Gastroesophageal sphincter (tissue), 4 donors: ENCODE measurements at regions not wholly inside any gene's neighbourhood (a gene's known extent, or its start where the extent isn't known, plus 50 kb on each side); places are given as distances from the start of the nearest gene placed in this dataset.
"Not testable (repeated sequence)": the region's sequence is repeated elsewhere in the genome, so short reads cannot be mapped to it uniquely, and the experiment has no call there.

ENCODE experiments used
- ATAC-seq: fragments of 150-250 bp; one replicate; pipeline ENCODE4 v1.9.1; 2016; ENCODE audit warnings: mild to moderate bottlenecking, moderate library complexity
- H3K27ac ChIP-seq, 4 donors: fragments of 200-600 bp; sonication (generic) in 3 of 4; 1 replicate in 3 of 4; 2 replicates in 1 of 4; pipeline ENCODE4 v1.5.1; 2016 to 2019
- H3K27me3 ChIP-seq: fragments of 200-600 bp; sonication (generic); one replicate; pipeline ENCODE4 v1.5.1; 2019
- H3K36me3 ChIP-seq, 2 donors: fragments of 200-600 bp; sonication (generic); one replicate each; pipeline ENCODE4 v1.5.1; 2019; ENCODE audit warnings: control low read depth in 1 of 2
- H3K4me1 ChIP-seq, 3 donors: fragments of 200-600 bp; sonication (generic); 1 replicate in 2 of 3; 2 replicates in 1 of 3; pipeline ENCODE4 v1.5.1; 2016 to 2019; ENCODE audit warnings: control low read depth in 2 of 3
- H3K4me3 ChIP-seq, 2 donors: fragments of 200-600 bp; sonication (generic); one replicate each; pipeline ENCODE4 v1.5.1; 2019; ENCODE audit warnings: mild to moderate bottlenecking in 1 of 2, moderate library complexity in 1 of 2
- H3K9me3 ChIP-seq, 3 donors: fragments of 200-600 bp; sonication (generic); one replicate each; pipeline ENCODE4 v1.5.1; 2017 to 2019; ENCODE audit warnings: control low read depth in 2 of 3
- EP300 ChIP-seq: sonication (generic); formaldehyde crosslinking; IDR thresholded peaks from one replicate; pipeline ENCODE4 v1.6.1; 2017; ENCODE audit warnings: antibody characterized with exemption, mild to moderate bottlenecking
- POLR2A ChIP-seq, 2 donors: fragments of 450-650 bp; IDR thresholded peaks; one replicate each; pipeline ENCODE4 v1.6.1; 2017; ENCODE audit warnings: antibody characterized with exemption in 2 of 2, mild to moderate bottlenecking in 2 of 2, moderate library complexity in 1 of 2
- POLR2AphosphoS5 ChIP-seq: sonication (generic); formaldehyde crosslinking; IDR thresholded peaks from one replicate; pipeline ENCODE4 v1.6.1; 2017; ENCODE audit warnings: antibody characterized with exemption
- WGBS, 2 donors: methylation state at CpG; one replicate each; pipeline ENCODE4 v1.1.5; 2018; ENCODE audit warnings: low coverage in 1 of 2; 5-methylcytosine and 5-hydroxymethylcytosine counted together
- TF ChIP-seq, protein P1 (sequence below), 4 experiments: fragments of 200-600 bp in 2 of 4; fragments of 450-650 bp in 2 of 4; sonication (generic) in 1 of 4; IDR thresholded peaks; one replicate each; pipeline ENCODE4 v1.5.1; 2017 to 2019; ENCODE audit warnings: antibody characterized with exemption in 4 of 4, mild to moderate bottlenecking in 2 of 4, moderate library complexity in 2 of 4

DNA sequence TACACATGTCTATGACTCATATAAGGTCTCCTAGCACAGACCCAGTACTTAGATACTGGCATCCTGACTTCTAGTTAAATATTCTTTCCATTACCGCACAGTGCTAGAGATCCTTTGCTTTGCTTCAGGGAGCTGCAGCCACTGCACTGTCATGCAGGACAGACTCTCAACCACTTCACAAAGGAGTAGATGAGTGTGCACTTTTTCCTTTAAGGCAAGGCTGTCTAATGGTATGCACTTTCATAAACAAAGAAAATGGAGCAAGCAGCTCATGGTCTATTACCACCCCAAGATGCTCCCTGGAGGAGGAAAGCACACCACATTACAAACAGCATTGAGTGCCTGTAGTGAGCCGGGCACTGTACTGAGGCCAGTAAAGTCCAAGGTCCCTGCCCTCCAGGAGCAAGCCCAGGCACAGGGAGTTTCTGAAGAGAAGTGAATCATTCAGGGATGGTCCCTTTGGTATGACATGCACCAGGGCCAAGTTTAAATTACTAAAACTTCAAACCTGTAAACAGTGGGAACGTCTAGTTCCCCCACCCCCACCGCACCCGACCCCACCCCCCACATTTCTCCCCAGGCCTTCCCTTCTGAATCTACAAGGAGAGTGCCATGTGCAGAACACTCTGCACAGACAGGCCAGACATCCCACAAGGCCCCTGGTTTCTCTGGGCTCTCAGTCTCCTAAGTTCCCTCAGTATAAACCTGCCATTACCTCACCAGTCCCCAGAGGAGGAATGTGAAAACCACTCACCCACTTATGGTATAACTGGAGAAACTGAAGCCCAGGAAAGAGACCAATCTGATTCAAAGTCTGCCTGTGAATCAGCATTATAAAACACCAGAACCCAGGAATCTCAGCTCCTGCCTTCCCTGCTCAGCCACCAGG, 107.8 kb upstream of the BCL6 start:
- WGBS, 2 donors: 60 to 72% methylated on average over 3 to 4 of the region's 5 CpGs
- TF ChIP-seq EP300 (no peak), POLR2AphosphoS5 (no peak), POLR2A (IDR thresholded peaks at IDR 0.05) (no peak)
- TF ChIP-seq, protein P1, sequence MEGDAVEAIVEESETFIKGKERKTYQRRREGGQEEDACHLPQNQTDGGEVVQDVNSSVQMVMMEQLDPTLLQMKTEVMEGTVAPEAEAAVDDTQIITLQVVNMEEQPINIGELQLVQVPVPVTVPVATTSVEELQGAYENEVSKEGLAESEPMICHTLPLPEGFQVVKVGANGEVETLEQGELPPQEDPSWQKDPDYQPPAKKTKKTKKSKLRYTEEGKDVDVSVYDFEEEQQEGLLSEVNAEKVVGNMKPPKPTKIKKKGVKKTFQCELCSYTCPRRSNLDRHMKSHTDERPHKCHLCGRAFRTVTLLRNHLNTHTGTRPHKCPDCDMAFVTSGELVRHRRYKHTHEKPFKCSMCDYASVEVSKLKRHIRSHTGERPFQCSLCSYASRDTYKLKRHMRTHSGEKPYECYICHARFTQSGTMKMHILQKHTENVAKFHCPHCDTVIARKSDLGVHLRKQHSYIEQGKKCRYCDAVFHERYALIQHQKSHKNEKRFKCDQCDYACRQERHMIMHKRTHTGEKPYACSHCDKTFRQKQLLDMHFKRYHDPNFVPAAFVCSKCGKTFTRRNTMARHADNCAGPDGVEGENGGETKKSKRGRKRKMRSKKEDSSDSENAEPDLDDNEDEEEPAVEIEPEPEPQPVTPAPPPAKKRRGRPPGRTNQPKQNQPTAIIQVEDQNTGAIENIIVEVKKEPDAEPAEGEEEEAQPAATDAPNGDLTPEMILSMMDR (IDR thresholded peaks at IDR 0.05): no peak

DNA sequence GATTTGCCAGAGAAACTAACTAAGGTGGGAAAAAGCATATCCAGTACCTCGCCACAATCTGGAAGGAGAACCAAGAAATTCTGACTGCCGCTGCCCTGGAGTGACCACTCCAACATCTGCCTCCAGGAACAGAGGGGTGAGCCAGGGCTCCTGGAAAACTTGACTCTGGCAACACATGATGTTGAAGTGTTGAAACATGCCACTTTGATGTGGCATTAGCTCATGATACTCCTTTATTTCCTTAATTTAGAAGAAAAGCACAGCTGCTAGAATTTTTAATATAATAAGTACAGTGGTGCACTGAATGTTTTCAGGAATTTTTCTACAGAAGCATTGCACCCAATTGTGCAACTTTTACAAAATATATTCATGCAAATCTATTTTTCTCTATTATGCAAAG, 109.9 kb upstream of the BCL6 start:
- no peak overlapping the region for H3K4me3 ChIP-seq
- H3K36me3 ChIP-seq: no peaks in the 10 kb centered on the region
- WGBS, 2 donors: 100% methylated on average over 1 of the region's 2 CpGs
- no peak overlapping the region for H3K27ac ChIP-seq
- TF ChIP-seq, protein P1 (IDR thresholded peaks at IDR 0.05): no peak
- TF ChIP-seq POLR2A (IDR thresholded peaks at IDR 0.05) (no peak), EP300 (no peak), POLR2AphosphoS5 (no peak)
- H3K9me3 ChIP-seq: peaks cover 0 to 6% (median 0%) of the 10 kb centered on the region in 3 donors
- H3K4me1 ChIP-seq: no peaks in the 10 kb centered on the region
- no peaks in the 10 kb centered on the region for H3K27me3 ChIP-seq
- ATAC-seq: no peak

More for the DNA sequence above, 107.8 kb upstream of the BCL6 start:
- Histone ChIP-seq H3K27me3 (no peaks in the 10 kb centered on the region), H3K4me3 (no peak overlapping the region), H3K36me3 (no peaks in the 10 kb centered on the region), H3K4me1 (no peaks in the 10 kb centered on the region), H3K9me3 (peaks cover 0 to 6% (median 0%) of the 10 kb centered on the region in 3 donors), H3K27ac (no peak overlapping the region)
- no peak for ATAC-seq

DNA sequence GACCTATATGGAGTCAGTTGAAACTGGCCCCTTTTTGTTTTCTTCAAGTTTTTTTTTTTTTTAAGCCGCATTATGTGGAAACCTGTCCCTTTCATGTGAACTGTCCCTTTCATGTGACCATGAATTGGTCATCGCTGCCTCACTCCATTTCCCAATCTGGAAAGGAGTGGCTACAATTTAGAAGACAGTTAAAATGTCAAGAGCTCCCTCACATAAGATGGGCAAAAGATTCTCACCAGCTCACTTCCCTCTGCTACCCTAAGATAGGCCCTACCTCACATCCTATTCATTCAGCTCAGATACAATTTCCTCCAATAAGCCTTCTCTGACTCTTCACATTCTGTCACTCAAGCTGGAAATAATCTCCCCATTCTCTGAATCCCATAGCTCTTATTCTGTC, 111.3 kb upstream of the BCL6 start:
- Histone ChIP-seq H3K27ac (no peak overlapping the region), H3K4me1 (no peaks in the 10 kb centered on the region), H3K36me3 (no peaks in the 10 kb centered on the region), H3K9me3 (peaks cover 0 to 17% (median 0%) of the 10 kb centered on the region in 3 donors), H3K27me3 (no peaks in the 10 kb centered on the region), H3K4me3 (no peak overlapping the region)
- no peak for ATAC-seq
- TF ChIP-seq POLR2AphosphoS5 (no peak), POLR2A (IDR thresholded peaks at IDR 0.05) (no peak), EP300 (no peak)
- TF ChIP-seq, protein P1 (IDR thresholded peaks at IDR 0.05): no peak
- 83 to 93% methylated on average over 2 of the region's 2 CpGs for WGBS, 2 donors

DNA sequence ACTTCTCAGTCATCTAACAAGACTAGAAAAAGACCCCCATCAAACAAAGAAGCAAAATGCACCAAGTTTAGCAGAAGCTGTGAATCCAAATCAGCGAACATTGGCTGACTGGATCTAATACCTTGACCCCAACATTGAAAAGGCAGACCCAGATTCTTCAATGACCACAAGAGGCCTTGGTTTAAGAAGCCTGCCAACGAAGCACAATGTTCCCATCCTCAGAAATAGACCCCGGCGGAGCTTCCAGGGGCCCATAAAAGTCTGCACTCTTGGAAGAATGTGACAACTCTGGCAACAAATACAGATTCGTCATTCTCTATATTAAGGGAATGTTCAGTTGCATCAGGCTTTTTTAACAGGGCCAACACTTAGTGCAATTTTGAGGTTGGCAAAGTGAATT, 112.8 kb upstream of the BCL6 start:
- ATAC-seq: no peak
- Histone ChIP-seq H3K4me3 (no peak overlapping the region), H3K36me3 (no peaks in the 10 kb centered on the region), H3K27me3 (no peaks in the 10 kb centered on the region), H3K9me3 (peaks cover 0 to 11% (median 0%) of the 10 kb centered on the region in 3 donors), H3K4me1 (no peaks in the 10 kb centered on the region), H3K27ac (no peak overlapping the region)
- TF ChIP-seq POLR2A (IDR thresholded peaks at IDR 0.05): no peak
- TF ChIP-seq EP300: no peak
- TF ChIP-seq, protein P1 (IDR thresholded peaks at IDR 0.05): no peak
- no peak for TF ChIP-seq POLR2AphosphoS5
- WGBS, 2 donors: 68 to 86% methylated on average over 2 to 3 of the region's 5 CpGs

DNA sequence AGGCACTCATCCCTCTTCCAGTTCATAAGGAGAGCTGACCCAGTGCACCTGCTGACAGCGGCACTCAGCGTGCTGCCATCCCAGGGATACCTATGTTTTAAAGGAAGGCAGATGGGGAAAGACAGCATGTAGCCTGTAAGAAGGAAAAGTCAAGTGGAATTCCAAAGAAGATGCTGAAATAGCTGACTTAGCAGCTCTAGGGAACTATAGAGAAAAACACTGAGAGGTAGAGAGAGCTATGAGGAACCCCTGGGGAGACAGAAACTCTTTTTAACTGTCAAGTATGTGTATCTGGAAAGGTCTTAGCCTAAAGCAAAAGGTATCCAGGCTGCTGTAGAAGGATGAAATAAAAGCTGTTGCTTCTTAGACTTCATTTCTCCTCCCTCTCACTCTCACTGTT, 113.4 kb upstream of the BCL6 start:
- H3K4me3 ChIP-seq: no peak overlapping the region
- TF ChIP-seq, protein P1 (IDR thresholded peaks at IDR 0.05): no peak
- TF ChIP-seq EP300 (no peak), POLR2A (IDR thresholded peaks at IDR 0.05) (no peak), POLR2AphosphoS5 (no peak)
- no peak overlapping the region for H3K27ac ChIP-seq
- ATAC-seq: no peak
- no peaks in the 10 kb centered on the region for H3K4me1 ChIP-seq
- no peaks in the 10 kb centered on the region for H3K36me3 ChIP-seq
- H3K9me3 ChIP-seq: peaks cover 0 to 11% (median 0%) of the 10 kb centered on the region in 3 donors
- no peaks in the 10 kb centered on the region for H3K27me3 ChIP-seq
- no CpG with 5 or more reads among the region's 2 CpGs for WGBS, 2 donors

DNA sequence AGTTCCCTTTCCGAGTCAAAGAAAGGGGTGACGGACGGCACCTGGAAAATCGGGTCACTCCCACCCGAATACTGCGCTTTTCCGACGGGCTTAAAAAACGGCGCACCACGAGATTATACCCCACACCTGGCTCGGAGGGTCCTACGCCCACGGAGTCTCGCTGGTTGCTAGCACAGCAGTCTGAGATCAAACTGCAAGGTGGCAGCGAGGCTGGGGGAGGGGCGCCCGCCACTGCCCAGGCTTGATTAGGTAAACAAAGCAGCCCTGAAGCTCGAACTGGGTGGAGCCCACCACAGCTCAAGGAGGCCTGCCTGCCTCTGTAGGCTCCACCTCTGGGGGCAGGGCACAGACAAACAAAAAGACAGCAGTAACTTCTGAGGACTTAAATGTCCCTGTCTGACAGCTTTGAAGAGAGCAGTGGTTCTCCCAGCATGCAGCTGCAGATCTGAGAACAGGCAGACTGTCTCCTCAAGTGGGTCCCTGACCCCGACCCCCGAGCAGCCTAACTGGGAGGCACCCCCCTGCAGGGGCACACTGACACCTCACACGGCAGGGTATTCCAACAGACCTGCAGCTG, 117.5 kb upstream of the BCL6 start:
- not testable (repeated sequence) for ATAC-seq, H3K36me3 ChIP-seq, H3K27ac ChIP-seq, H3K27me3 ChIP-seq, H3K4me1 ChIP-seq, H3K4me3 ChIP-seq
- 30% methylated on average over 2 of the region's 22 CpGs; no CpG with 5 or more reads in 1 of the 2 donors for WGBS, 2 donors
- H3K9me3 ChIP-seq: peaks cover 0 to 11% (median 0%) of the 10 kb centered on the region in 3 donors
